HG02852 (cell line): ENCODE measurements at regions not wholly inside any gene's neighbourhood (a gene's known extent, or its start where the extent isn't known, plus 50 kb on each side); places are given as distances from the start of the nearest gene placed in this dataset.
"Not testable (repeated sequence)": the region's sequence is repeated elsewhere in the genome, so short reads cannot be mapped to it uniquely, and the experiment has no call there.

Source experiments
- ATAC-seq: cut with Tn5 transposase; IDR thresholded peaks from one replicate; pipeline ENCODE4 v1.9.1; 2021; ENCODE audit warnings: mild to moderate bottlenecking, moderate library complexity; ENCODE audit not compliant: unreplicated experiment

DNA sequence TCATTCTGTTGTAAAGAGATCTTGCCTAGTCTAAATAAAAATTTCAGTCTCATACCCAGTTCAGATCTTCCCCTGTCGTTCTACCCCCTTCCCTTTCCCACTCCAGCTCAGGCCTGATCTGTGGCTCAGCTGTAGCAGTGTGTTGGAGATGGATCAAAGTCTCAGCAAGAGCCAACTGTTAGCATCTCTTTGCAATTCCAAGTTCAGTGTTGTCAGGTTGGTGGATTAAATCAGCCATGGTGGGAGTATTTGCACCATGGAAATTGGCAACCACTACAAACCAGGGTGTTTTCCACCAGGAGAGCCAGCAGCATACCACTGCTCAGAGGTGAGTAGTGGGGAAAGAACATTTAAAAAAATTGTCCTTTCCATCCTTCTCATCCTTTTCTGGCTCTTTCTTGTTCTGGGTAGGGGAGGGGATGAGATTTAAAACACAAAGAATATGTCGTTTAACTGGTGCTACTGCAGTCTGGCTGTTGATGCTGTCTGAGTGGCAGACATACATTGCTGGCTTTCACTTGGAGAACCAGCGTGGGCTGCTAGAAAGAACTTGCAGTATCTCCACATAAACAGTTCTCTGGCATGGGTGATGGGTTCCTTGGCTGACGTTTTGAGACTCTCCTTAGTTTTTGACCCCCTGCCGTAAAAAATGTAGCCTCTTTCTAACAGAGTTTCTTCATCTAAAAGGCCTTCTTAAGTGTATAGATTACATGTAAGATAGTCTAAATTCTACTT is 514.1 kb downstream of the RAB38 start:
- no peak for ATAC-seq

DNA sequence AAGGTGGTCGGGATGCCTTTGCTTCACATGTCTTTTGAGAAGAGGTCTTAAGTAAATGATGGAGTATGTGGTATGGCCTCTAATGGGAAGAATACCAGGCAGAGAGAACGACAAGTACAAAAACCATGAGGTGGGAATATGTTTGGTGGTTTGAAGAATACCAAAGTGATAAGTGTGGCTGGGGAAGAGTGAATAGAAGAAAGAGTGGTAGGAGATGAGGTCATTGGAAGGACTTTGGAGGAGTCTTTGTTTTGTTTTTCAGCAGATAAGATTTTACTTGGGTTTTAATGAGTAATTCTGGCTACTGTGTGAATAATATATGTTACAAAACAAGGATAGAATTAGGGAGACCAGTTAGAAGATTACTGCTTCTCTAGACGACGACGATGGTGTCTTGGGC is 515.4 kb downstream of the RAB38 start:
- no peak for ATAC-seq

DNA sequence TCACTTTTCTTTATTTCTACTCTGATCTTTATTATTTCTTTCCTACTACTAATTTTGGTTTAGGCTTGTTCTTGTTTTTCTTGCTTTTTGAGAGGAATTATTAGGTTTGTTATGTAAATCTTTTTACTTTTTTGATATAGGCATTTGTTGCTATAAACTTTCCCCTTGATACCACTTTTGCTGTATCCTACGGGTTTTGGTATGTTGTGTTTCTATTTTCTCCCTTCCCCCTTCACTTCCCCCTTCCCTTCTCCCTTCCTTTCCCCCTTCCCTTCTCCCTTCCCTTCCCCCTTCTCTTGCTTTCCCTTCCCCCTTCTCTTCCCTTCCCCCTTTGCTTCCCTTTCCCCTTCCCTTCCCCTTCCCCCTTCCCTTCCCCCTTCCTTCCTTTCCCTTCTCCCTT is 529.6 kb downstream of the RAB38 start:
- no peak for ATAC-seq

DNA sequence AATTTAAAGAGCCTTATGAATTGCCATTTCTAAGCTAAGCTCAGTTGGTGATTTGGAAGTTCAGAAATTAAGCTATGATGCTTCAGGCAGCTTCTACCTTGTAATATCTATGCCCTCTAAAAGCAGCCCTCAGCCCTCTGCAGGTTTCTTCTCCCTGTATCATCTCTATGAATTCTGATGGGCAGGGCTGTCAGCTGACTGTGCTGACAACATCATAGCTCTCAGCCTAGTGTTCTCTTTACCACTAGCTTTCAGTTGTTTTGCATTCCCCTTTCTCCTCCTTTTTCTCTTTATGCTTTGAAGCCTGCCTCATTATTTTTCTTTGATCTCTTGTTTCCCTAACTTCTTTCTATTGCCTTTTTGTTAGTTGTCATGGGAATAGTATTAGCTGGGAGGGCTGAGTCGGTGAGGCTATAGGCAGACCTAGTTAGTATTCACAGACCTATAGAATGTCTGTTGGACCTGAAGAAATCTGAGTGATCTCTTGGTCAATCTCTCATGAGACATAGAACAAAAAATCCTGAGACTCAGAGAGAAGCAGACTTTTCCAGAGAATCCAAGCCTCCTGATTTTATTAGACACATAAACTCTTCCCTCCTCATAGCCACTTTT is 535.4 kb downstream of the RAB38 start:
- ATAC-seq: no peak

DNA sequence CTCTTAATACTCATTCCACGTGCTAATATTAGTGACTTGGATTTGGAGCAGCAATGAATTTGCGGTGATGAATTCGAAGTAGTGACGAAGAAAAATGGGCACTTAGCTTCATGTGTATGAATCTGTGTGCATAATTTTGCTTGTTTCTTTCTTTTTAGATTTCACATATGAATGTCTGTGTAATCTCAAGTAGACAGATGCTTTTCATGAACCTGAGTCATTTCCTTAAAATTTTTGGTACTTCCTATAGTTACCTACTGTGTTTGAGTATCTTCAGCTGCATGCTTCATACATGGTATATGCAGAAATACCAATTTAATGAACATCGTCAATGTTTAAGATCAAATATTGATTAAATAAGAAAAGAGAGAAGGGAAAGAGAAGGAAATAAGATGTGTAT is 540.2 kb downstream of the RAB38 start:
- ATAC-seq: no peak

DNA sequence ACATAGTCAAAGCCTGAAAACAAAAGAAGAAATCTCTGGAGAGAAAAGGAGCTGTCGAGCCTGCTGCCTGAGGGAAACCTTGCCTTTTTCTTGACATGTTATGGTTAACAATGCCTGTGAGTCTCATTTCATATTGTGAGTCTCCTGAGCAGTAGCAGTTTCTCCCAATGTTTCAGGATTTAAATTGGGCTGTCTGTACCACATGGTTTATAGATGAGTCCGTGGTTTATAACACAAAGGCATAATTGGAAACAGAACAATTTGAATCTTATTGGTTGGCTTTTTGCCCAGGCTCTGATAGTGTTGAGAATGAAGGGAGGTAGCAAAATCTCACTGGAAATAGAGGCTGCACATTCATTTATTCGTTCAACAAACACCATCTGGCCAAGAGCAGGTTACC is 540.9 kb downstream of the RAB38 start:
- no peak for ATAC-seq

DNA sequence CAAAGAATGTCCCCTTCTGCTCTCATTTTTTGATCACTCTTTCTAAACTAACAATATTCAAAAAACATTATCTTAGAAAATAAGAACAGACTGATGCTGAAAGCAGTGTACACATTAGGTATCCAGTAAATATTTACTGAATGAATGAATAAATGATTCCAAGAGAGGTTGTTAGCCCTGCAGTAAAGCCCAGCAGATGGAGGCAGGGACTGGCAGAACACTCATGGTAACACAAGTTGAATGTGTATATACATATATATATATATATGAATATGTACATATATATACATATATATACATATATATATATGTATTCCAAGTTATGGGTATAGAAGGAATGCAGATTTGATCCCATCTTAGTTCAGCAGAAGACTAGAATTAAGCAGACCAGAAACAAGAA is 546.3 kb downstream of the RAB38 start:
- no peak for ATAC-seq

DNA sequence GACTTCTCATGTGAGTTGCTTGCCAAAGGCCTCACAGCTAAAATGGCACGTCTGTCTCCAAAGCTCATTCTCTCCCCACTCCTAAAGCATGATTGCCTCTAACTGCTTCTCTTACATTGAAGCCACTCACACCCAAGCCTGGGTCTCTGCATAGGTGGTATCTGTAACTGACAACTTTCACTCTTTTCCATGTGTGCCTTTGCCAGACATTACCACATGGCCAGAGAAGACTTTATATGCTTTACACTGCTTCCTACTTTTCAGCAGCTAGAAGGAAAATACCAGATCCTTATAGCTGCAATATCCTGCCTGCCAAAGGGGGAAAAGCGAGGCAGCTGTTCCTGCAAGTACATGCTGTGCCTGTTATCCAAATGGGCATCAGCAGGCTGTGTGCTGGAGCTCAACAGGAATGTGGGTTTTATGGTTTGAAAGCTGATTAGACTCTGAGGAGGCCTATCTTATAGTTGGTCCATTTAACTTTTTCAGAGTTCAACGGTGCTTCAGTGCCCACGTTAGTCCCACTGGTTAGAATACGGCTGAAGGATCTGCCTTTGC is 547.1 kb downstream of the RAB38 start:
- ATAC-seq: no peak

DNA sequence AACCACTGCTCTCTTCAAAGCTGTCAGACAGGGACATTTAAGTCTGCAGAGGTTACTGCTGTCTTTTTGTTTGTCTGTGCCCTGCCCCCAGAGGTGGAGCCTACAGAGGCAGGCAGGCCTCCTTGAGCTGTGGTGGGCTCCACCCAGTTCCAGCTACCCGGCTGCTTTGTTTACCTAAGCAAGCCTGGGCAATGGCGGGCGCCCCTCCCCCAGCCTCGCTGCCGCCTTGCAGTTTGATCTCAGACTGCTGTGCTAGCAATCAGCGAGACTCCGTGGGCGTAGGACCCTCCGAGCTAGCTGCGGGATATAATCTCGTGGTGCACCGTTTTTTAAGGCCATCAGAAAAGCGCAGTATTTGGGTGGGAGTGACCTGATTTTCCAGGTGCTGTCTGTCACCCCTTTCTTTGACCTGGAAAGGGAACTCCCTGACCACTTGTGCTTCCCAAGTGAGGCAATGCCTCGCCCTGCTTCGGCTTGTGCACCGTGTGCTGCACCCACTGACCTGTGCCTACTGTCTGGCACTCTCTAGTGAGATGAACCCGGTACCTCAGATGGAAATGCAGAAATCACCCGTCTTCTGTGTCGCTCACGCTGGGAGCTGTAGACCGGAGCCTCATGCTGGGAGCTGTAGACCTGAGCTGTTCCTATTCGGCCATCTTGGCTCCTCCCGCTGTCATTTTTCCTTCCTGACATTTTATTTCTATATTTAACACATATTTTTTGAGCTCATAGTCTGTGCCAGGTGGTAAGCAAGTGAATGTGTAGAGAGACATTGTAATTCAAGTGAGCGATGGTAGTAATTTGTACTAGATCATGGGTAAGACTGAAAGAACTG is 551.5 kb downstream of the RAB38 start:
- ATAC-seq: not testable (repeated sequence)

DNA sequence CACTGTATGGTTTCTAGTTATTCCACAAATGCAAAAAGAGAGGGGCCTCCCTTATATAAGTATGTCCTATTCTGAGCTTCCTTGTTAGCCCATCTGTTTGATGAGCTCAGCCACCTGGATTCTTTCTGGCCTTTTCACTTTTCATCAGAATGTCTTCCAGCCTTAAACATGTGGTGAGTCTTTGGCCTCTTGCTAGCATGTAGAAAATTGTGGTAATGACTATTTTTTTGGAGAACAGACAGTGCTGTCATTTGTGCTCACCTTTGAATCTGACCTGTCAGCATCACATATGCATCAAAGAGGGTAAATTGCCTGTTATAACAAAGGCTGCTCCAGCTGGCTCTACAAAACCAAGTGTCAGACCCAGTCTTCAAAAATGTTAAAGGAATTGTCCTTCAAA is 558.7 kb downstream of the RAB38 start:
- ATAC-seq: no peak

DNA sequence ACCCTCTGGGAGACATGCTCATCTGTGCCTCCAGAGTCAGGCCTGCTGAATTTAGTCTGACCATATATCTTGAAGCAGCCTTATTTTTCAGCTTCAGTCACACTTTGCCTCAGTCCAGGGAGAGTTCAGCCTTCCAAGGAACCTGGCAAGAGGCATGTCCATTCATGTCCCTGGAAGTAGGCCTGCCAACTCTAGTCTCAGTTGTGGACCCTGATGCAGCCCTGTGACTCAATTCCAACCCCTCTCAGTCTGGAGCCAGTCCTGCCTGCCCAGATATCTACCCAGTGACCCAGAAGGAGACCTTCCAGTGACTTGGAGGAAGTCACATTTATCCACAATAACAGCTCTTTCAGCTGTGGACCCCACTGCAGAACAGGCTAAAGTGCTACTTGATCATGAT is 566.6 kb downstream of the TMEM135 start:
- ATAC-seq: no peak

DNA sequence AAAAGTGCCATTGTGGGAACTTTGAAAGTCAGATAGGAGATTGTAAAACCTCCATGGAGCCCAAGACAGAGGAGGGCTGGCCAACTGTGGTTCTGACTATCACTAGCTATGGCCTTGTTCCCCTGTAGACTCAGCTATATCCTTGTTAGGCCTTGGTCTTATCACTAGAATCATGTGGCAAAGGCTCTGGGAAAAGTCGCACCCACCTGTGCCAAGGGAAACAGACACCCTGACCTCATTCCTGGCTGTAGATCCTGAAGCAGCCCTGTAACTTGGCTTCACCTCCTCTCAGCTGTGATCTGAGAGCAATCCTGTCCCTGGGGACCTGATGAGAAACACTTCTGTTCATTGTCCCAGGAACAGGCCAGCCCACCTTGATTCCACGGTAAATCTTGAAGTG is 566.2 kb downstream of the TMEM135 start:
- no peak for ATAC-seq

DNA sequence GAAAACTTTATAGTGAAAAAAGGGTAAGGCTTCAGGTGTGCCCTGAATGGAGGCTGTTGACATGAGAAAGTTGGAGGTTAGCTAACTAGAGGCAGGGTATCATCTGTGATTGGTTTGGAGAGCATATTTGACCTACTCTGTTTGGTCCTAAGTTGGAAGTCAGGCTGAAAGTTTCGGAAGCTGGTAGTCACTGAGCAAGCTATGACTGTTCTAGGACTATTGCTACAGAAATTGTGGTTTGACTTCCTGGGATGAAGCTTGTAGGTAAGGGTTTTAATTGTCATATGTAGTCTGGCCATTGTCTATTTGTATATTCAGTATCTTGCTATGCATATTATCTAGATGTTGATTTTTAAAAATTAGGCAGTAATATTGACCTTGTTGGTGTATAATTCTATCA is 565.0 kb downstream of the TMEM135 start:
- ATAC-seq: no peak

DNA sequence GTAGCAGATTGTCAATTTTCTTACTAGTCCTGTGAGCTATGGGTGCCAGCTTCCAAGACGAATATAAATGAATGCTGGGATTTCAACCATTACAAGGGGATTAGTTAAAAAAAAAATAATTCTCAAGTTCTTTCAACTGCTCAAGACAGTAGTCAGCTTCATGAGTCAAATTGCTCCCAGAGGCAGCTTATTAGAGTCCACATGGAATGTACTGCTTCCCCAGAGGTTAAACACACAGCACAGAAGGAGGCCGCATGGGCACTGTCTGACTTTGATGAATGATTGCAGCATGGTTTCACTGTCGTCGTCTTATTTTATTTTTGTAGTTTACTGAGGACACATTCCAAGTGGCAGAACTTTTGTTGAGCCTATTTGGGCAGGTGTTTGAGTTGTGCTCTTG is 563.2 kb downstream of the TMEM135 start:
- ATAC-seq: no peak

DNA sequence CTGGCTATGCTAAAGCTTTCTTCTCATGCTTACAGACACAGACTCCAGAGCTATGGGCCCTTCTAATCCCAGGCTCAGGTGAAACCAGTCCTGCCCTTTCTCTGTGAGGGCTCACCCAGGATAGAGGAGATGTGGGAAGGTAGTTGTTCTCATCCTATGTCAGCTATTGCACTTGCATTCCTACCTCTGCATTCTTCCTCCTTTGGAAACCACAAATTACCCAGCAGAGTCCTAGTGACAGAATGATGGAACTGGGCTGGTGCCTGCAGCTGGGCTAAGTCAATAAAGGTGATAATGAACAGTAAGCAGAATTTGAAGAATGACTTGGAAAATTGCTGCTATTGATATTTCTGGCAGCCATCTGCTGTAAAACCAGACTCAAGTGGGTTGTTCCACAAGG is 560.0 kb downstream of the TMEM135 start:
- ATAC-seq: no peak

DNA sequence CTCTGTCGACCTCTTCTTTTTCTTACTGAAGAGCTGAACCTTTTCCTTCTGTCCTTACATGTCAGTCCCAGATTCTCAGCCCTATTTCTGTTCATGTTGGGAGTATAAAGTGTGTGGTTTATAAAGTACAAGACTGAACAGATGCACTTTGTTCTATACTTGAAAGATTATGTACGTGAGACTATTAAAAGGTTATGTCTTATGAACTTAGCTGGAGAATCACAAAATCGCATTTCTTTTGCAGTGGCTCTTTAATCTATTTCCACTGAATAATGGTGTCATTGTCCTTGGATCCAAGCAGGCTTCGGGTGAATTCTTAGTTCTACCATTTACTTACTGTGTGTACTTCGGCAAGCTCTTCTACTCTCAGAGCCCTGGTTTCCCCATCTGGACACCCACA is 558.4 kb downstream of the TMEM135 start:
- ATAC-seq: no peak

DNA sequence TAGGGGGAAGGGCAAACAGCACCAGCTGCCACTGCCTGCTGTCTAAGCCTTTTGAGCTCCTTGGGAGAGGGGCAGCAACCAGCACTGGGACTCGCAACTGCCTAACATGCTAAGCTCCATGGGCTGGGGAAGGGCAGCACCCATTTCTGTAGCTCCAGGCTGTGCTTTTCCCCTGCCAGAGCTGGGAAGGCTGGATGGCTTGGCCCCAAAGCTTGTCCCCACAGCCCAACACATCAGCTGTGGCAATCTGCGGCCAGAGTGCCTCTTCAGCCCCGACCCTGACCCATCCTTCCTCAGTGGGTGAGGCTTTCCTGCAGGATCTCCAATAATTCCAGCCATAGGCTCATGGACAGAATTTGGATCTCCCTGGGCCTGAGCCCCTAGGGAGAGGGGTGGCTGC is 551.3 kb downstream of the TMEM135 start:
- ATAC-seq: no peak

DNA sequence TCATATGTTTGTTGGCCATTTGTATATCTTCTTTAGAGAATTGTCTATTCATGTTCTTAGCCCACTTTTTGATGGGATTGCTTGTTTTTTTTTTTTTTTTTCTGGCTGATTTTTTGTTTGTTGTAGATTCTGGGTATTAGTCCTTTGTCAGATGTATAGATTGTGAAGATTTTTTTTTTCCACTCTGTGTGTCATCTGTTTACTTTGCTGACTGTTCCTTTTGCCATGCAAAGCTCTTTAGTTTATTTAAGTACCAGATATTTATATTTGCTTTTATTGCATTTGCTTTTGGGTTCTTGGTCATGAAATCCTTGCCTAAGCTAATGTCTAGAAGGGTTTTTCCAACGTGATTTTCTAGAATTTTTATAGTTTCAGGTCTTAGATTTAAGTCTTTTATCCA is 547.9 kb downstream of the TMEM135 start:
- not testable (repeated sequence) for ATAC-seq

DNA sequence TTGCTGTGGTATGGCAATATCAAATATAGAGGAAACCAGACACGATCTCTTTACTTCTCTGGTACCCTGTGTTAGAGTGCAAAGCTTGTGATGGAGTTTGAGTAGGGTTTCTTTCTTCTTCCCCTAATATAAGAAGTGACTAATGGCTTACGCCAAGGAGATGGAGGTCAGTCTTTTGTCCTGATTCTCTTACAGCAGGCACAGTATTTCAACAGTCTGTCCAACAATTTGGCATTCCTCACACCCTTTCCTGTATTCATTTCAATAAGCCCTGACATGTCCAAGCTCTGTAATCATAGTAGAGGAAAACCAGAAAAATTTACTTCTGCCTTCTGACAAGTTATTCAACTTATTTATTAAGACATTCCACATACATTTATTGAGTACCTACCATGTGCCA is 546.2 kb downstream of the TMEM135 start:
- ATAC-seq: no peak

DNA sequence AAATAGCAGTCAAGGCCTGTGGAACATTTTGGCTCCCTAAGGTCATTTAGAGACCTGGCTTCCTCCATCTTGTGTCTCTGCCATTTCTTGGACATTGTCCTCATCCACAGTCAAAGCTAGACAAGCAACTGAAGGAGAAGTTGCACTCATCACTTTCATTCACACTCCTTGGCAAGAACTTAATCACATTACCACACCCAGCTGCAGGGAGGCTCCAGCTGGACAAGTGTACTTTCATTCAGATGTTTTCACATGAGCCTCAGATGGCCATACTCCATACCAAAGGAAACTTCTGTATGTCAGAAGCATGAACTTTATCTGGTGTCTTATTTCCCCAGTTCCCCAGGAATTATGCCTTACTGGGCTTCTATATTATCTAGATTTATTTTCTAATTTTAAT is 537.4 kb downstream of the TMEM135 start:
- ATAC-seq: no peak

DNA sequence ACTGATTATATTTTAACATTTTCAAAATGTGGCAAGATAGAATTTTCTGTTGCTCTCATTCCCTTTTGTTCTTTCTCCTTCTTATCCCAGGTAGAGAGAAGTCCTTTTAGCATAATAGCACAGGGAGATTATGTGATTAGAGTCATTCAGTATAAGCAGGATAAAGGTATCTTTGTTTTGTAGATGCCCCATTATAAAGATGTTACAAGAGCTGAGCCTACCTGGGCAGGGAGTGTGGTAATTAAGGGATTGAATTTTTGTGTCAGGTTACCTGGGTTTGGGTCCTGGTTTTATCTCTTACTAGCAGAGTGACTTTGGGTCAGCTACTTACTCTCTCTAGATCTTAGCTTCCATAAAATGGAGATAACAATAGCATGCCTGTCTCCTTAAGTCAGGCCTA is 536.5 kb downstream of the TMEM135 start:
- ATAC-seq: no peak

DNA sequence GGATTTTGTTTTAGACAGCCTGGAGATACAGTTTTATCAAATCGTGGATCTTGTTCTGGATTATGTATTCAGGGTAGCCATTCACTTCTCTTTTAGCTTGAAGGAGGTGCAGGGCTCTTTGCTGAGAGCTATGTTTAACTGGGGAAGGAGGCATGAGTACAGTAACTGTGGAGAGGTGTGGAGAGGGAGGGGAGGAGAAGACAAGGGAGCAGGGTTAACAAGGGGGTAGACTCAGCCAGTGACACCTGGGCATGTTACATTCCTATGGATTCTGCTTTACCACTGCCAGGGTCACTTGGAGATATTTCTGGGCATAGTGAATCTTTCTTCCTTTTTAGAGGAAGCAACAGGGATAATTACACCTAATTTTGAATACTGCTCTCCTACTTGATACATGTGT is 536.0 kb downstream of the TMEM135 start:
- no peak for ATAC-seq
